ENCODE measurements at regions not wholly inside any gene's neighbourhood (a gene's known extent, or its start where the extent isn't known, plus 50 kb on each side); places are given as distances from the start of the nearest gene placed in this dataset.

DNA sequence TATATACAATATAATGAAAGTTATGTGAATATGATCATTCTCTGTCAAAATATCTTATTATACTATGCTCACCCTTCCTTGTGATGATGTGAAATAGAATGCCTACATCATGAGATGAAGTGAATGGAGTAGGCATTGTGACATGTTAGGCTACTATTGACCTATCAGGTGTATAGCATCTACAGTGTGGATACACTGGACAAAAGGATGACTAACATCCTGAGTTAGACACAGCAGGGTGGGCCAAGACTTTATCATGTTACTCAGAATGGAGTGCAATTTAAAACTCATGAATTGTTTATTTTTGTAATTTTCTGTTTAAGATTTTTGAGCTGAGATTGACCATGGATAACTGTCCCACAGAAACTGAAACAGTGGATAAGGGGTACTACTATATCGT lies 53.4 kb upstream of the NAV3 start:
- Mint-ChIP-seq H3K27me3 (ENCODE audit: insufficient read depth) (no peaks in the 10 kb centered on the region), H3K4me1 (peaks cover 19% of the 10 kb centered on the region), H3K27ac (no peak overlapping the region), H3K9me3 (no peaks in the 10 kb centered on the region), H3K4me3 (no peak overlapping the region), H3K36me3 (ENCODE audit: low read depth) (no peaks in the 10 kb centered on the region)
- no peak overlapping the region for H3K9ac ChIP-seq (ENCODE audit: extremely low read depth, low read length, poor library complexity, severe bottlenecking)
- WGBS, 2 experiments (ENCODE audit: insufficient coverage in 1 of 2, insufficient read length in 1 of 2): 100% methylated on average over 1 of the region's 1 CpG; no CpG with 5 or more reads in 1 of the 2 experiments
- TF ChIP-seq, protein P1, sequence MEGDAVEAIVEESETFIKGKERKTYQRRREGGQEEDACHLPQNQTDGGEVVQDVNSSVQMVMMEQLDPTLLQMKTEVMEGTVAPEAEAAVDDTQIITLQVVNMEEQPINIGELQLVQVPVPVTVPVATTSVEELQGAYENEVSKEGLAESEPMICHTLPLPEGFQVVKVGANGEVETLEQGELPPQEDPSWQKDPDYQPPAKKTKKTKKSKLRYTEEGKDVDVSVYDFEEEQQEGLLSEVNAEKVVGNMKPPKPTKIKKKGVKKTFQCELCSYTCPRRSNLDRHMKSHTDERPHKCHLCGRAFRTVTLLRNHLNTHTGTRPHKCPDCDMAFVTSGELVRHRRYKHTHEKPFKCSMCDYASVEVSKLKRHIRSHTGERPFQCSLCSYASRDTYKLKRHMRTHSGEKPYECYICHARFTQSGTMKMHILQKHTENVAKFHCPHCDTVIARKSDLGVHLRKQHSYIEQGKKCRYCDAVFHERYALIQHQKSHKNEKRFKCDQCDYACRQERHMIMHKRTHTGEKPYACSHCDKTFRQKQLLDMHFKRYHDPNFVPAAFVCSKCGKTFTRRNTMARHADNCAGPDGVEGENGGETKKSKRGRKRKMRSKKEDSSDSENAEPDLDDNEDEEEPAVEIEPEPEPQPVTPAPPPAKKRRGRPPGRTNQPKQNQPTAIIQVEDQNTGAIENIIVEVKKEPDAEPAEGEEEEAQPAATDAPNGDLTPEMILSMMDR (conservative IDR thresholded peaks at IDR 0.05): no peak
- no peaks in the 10 kb centered on the region for H3K36me3 ChIP-seq (ENCODE audit: control insufficient read depth, insufficient read depth, low read length)
- no peak overlapping the region for H3K4me3 ChIP-seq (ENCODE audit: low read length)
- no peak overlapping the region for H3K27ac ChIP-seq (ENCODE audit: low read depth, low read length)
- no peak for DNase-seq
- no peaks in the 10 kb centered on the region for H3K4me1 ChIP-seq (ENCODE audit: control insufficient read depth, insufficient read depth, low read length)
- H3K9me3 ChIP-seq (ENCODE audit: control insufficient read depth, low read length): no peaks in the 10 kb centered on the region
- H3K27me3 ChIP-seq (ENCODE audit: control insufficient read depth, insufficient read depth, low read length, poor library complexity, severe bottlenecking): no peaks in the 10 kb centered on the region

DNA sequence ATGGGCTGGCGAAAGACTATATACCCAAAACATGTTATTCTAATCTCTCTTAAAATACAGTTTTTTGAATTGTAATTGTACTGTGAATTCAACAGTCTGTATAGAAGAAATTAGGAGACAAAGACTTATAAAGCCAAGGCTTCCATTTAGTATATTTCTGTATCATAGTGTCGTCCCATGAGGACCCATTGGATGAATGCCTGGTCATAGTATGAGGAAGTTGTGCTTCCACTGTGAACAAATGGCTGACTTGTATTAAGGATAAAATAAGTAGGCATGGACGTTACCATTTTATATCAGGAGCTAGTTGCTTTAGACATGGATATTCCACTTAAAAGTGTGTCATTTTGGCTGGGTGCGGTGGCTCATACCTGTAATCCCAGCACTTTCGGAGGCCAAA lies 55.9 kb upstream of the NAV3 start:
- Mint-ChIP-seq H3K27me3 (ENCODE audit: insufficient read depth) (no peaks in the 10 kb centered on the region), H3K9me3 (no peaks in the 10 kb centered on the region), H3K4me1 (no peaks in the 10 kb centered on the region), H3K4me3 (no peak overlapping the region), H3K27ac (no peak overlapping the region), H3K36me3 (ENCODE audit: low read depth) (no peaks in the 10 kb centered on the region)
- Histone ChIP-seq H3K9ac (ENCODE audit: extremely low read depth, low read length, poor library complexity, severe bottlenecking) (no peak overlapping the region), H3K9me3 (ENCODE audit: control insufficient read depth, low read length) (no peaks in the 10 kb centered on the region), H3K27me3 (ENCODE audit: control insufficient read depth, insufficient read depth, low read length, poor library complexity, severe bottlenecking) (no peaks in the 10 kb centered on the region), H3K27ac (ENCODE audit: low read depth, low read length) (no peak overlapping the region), H3K36me3 (ENCODE audit: control insufficient read depth, insufficient read depth, low read length) (no peaks in the 10 kb centered on the region), H3K4me1 (ENCODE audit: control insufficient read depth, insufficient read depth, low read length) (no peaks in the 10 kb centered on the region), H3K4me3 (ENCODE audit: low read length) (no peak overlapping the region)
- DNase-seq: no peak
- TF ChIP-seq, protein P1 (conservative IDR thresholded peaks at IDR 0.05): no peak
- WGBS, 2 experiments (ENCODE audit: insufficient coverage in 1 of 2, insufficient read length in 1 of 2): 74 to 77% methylated on average over 3 to 5 of the region's 5 CpGs

DNA sequence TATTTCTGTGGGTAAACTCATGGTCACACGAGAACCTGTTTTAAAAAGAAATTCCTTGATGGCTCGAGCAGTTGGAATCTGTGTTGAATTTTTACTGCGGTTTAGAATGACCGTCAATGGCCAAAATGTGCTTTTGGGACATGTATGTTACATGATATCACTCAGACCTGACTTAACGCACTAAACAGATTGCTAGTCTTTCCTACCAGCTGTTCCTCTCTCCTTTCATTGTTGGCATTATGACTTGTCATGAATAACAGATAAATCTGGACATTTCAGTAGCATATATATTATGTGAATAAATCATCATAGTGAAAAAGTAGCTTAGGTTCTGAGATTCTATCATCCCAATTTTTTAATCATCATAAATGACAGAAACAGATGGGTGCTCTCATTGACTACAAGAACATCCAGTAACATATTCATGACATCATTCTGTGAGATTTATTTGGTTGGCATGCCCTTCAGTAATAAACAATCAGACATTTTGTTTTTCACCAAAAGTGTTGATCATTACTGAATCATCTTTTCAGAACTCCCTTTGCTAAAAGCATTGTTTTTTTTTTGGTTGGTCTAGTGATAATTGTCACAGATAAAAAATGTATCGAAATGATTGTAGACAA lies 57.9 kb upstream of the NAV3 start:
- no peaks in the 10 kb centered on the region for H3K4me1 Mint-ChIP-seq
- WGBS, 2 experiments (ENCODE audit: insufficient coverage in 1 of 2, insufficient read length in 1 of 2): 92 to 94% methylated on average over 5 of the region's 6 CpGs
- DNase-seq: no peak
- H3K4me3 Mint-ChIP-seq: no peak overlapping the region
- H3K27ac Mint-ChIP-seq: no peak overlapping the region
- Histone ChIP-seq H3K27me3 (ENCODE audit: control insufficient read depth, insufficient read depth, low read length, poor library complexity, severe bottlenecking) (no peaks in the 10 kb centered on the region), H3K4me1 (ENCODE audit: control insufficient read depth, insufficient read depth, low read length) (no peaks in the 10 kb centered on the region), H3K4me3 (ENCODE audit: low read length) (no peak overlapping the region), H3K36me3 (ENCODE audit: control insufficient read depth, insufficient read depth, low read length) (no peaks in the 10 kb centered on the region), H3K9ac (ENCODE audit: extremely low read depth, low read length, poor library complexity, severe bottlenecking) (no peak overlapping the region), H3K9me3 (ENCODE audit: control insufficient read depth, low read length) (peaks cover 10% of the 10 kb centered on the region), H3K27ac (ENCODE audit: low read depth, low read length) (no peak overlapping the region)
- no peaks in the 10 kb centered on the region for H3K27me3 Mint-ChIP-seq (ENCODE audit: insufficient read depth)
- peaks cover 1% of the 10 kb centered on the region for H3K9me3 Mint-ChIP-seq
- H3K36me3 Mint-ChIP-seq (ENCODE audit: low read depth): no peaks in the 10 kb centered on the region
- TF ChIP-seq, protein P1 (conservative IDR thresholded peaks at IDR 0.05): no peak
